ENCODE measurements at regions not wholly inside any gene's neighbourhood (a gene's known extent, or its start where the extent isn't known, plus 50 kb on each side); places are given as distances from the start of the nearest gene placed in this dataset.

DNA sequence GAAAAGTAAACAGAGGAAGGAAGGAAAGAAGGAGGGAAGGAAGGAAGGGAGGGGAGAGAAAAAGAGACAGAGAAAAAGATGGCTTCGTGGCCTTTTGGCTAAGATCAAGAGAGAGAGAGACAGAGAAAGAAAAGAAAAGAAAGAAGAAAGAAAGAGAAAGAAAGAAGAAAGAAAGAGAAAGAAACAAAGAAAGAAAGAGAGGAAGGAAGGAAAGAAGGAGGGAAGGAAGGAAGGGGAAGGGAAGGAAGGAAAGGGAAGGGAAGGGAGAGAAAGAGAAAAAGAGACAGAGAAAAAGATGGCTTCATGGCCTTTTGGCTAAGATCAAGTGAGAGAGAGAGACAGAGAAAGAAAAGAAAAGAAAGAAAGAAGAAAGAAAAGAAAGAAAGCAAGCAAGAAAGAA is 91.4 kb downstream of the PRLHR start (continued):
- TF ChIP-seq, protein P1, sequence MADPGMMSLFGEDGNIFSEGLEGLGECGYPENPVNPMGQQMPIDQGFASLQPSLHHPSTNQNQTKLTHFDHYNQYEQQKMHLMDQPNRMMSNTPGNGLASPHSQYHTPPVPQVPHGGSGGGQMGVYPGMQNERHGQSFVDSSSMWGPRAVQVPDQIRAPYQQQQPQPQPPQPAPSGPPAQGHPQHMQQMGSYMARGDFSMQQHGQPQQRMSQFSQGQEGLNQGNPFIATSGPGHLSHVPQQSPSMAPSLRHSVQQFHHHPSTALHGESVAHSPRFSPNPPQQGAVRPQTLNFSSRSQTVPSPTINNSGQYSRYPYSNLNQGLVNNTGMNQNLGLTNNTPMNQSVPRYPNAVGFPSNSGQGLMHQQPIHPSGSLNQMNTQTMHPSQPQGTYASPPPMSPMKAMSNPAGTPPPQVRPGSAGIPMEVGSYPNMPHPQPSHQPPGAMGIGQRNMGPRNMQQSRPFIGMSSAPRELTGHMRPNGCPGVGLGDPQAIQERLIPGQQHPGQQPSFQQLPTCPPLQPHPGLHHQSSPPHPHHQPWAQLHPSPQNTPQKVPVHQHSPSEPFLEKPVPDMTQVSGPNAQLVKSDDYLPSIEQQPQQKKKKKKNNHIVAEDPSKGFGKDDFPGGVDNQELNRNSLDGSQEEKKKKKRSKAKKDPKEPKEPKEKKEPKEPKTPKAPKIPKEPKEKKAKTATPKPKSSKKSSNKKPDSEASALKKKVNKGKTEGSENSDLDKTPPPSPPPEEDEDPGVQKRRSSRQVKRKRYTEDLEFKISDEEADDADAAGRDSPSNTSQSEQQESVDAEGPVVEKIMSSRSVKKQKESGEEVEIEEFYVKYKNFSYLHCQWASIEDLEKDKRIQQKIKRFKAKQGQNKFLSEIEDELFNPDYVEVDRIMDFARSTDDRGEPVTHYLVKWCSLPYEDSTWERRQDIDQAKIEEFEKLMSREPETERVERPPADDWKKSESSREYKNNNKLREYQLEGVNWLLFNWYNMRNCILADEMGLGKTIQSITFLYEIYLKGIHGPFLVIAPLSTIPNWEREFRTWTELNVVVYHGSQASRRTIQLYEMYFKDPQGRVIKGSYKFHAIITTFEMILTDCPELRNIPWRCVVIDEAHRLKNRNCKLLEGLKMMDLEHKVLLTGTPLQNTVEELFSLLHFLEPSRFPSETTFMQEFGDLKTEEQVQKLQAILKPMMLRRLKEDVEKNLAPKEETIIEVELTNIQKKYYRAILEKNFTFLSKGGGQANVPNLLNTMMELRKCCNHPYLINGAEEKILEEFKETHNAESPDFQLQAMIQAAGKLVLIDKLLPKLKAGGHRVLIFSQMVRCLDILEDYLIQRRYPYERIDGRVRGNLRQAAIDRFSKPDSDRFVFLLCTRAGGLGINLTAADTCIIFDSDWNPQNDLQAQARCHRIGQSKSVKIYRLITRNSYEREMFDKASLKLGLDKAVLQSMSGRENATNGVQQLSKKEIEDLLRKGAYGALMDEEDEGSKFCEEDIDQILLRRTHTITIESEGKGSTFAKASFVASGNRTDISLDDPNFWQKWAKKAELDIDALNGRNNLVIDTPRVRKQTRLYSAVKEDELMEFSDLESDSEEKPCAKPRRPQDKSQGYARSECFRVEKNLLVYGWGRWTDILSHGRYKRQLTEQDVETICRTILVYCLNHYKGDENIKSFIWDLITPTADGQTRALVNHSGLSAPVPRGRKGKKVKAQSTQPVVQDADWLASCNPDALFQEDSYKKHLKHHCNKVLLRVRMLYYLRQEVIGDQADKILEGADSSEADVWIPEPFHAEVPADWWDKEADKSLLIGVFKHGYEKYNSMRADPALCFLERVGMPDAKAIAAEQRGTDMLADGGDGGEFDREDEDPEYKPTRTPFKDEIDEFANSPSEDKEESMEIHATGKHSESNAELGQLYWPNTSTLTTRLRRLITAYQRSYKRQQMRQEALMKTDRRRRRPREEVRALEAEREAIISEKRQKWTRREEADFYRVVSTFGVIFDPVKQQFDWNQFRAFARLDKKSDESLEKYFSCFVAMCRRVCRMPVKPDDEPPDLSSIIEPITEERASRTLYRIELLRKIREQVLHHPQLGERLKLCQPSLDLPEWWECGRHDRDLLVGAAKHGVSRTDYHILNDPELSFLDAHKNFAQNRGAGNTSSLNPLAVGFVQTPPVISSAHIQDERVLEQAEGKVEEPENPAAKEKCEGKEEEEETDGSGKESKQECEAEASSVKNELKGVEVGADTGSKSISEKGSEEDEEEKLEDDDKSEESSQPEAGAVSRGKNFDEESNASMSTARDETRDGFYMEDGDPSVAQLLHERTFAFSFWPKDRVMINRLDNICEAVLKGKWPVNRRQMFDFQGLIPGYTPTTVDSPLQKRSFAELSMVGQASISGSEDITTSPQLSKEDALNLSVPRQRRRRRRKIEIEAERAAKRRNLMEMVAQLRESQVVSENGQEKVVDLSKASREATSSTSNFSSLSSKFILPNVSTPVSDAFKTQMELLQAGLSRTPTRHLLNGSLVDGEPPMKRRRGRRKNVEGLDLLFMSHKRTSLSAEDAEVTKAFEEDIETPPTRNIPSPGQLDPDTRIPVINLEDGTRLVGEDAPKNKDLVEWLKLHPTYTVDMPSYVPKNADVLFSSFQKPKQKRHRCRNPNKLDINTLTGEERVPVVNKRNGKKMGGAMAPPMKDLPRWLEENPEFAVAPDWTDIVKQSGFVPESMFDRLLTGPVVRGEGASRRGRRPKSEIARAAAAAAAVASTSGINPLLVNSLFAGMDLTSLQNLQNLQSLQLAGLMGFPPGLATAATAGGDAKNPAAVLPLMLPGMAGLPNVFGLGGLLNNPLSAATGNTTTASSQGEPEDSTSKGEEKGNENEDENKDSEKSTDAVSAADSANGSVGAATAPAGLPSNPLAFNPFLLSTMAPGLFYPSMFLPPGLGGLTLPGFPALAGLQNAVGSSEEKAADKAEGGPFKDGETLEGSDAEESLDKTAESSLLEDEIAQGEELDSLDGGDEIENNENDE (IDR thresholded peaks at IDR 0.05; ENCODE audit: low read depth, low read length): no peak

Data from K562 (cell line).